ENCODE measurements at regions not wholly inside any gene's neighbourhood (a gene's known extent, or its start where the extent isn't known, plus 50 kb on each side); places are given as distances from the start of the nearest gene placed in this dataset.

- no peaks in the 10 kb centered on the region for H3K36me3 ChIP-seq
- no peak for DNase-seq (ENCODE audit: low read depth in 1 of 2, low spot score in 2 of 2)
- H3K27ac ChIP-seq = no peak overlapping the region
Measured at GRCh38 chr10:25076506-25077177, 60.2 kb downstream of the THNSL1 start.

GRCh38 chr10:25078658-25079431 lies 62.4 kb downstream of the THNSL1 start:
- Histone ChIP-seq H3K4me3 (no peak overlapping the region), H3K4me1 (replicated peaks) (peaks cover 7% of the 10 kb centered on the region; the same call in 1 of the 2 replicates), H3K36me3 (no peaks in the 10 kb centered on the region), H3K27ac (no peak overlapping the region), H3K9me3 (replicated peaks) (no peaks in the 10 kb centered on the region), H3K27me3 (replicated peaks) (no peaks in the 10 kb centered on the region)
- no peak for DNase-seq (ENCODE audit: low read depth in 1 of 2, low spot score in 2 of 2)

More at GRCh38 chr10:25076506-25077177, 60.2 kb downstream of the THNSL1 start:
- H3K27me3 ChIP-seq (replicated peaks) = no peaks in the 10 kb centered on the region
- no peak overlapping the region for H3K4me3 ChIP-seq
- peaks cover 7% of the 10 kb centered on the region; the same call in 1 of the 2 replicates for H3K4me1 ChIP-seq (replicated peaks)
- H3K9me3 ChIP-seq (replicated peaks) = no peaks in the 10 kb centered on the region

- peaks cover 11% of the 10 kb centered on the region; the same call in 1 of the 2 replicates for H3K4me1 ChIP-seq (replicated peaks)
- H3K36me3 ChIP-seq = no peaks in the 10 kb centered on the region
- no peak overlapping the region for H3K4me3 ChIP-seq
- DNase-seq (ENCODE audit: low read depth in 1 of 2, low spot score in 2 of 2) = peak; percentile 72 to 77
- H3K9me3 ChIP-seq (replicated peaks) = no peaks in the 10 kb centered on the region
- no peaks in the 10 kb centered on the region for H3K27me3 ChIP-seq (replicated peaks)
- H3K27ac ChIP-seq = no peak overlapping the region
Measured at GRCh38 chr10:25080880-25081581, 64.6 kb downstream of the THNSL1 start.

DNA sequence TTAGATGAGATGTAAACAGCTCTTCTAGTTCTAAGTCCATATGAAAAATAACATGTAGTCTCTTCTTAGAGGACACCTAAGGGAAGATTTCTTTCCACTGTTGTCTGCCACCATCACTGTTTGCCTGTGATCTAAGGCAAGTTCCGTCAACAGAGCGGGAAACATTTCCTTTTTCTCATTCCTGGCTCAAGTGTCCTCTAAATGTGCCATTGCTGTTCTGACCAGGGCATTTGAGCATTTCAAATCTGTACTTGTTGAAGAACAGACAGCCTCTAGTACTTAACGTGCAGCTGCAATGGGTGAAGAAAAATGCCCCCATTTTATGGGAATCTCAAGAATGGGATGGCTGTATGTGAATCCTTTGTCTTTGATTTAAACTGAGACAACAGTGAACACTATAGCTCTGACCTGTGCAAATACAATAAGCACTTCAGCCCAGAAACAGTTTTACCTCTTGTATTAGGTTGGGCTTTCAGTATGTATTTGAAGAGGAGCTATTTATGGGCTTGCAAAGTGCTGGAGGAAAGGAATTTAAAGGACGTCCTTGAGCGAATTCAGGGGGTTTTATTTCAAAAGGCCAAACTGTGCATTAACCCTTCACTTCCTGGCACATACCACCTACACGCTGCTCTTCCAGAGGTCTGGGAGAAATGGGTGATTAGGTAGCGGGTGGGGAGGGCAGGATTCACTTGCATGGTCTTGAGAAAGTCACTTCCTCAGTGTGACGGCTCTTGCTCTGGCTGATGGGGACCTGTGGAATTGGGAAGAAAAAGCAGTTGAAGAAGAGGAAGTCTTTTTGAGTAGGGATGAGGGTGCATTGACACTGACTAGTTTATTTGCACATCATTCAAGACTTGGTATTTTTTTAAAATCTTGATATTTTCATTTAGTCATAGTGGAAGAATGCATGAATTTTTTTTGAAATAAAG lies 66.1 kb downstream of the THNSL1 start:
- no peak overlapping the region for H3K27ac ChIP-seq
- H3K4me3 ChIP-seq = no peak overlapping the region
- no peaks in the 10 kb centered on the region for H3K36me3 ChIP-seq
- peaks cover 11% of the 10 kb centered on the region; the same call in 1 of the 2 replicates for H3K4me1 ChIP-seq (replicated peaks)
- no peaks in the 10 kb centered on the region for H3K9me3 ChIP-seq (replicated peaks)
- no peaks in the 10 kb centered on the region for H3K27me3 ChIP-seq (replicated peaks)
- no peak for DNase-seq (ENCODE audit: low read depth in 1 of 2, low spot score in 2 of 2)

DNA sequence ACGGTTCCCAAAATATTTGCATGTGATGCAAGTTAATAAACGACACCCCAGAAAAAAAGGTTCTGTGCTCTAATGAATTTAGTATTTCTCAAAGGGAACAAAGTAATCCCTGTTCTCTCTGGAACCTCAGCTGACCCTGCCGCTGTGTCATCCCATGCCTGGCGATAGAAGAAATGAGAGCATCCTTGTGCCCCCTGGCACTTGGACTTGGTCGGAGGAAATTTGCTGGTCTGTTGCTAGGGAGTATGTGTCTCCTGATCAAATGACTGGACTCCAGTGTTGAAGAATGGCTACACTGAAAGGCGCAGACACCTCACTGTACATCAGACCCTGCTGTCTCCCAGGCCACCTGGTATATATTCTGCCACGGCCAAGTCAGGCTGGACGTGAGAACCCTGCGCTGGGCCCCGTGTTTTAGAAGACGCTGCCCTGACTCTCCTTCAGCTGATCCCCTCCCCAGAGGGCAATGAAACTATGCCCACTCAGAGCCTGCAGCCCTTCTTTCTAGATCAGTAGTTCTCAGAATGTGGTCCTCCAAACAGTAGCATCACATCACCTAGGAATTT lies 67.2 kb downstream of the THNSL1 start:
- H3K27ac ChIP-seq = no peak overlapping the region
- no peaks in the 10 kb centered on the region for H3K36me3 ChIP-seq
- peaks cover 11% of the 10 kb centered on the region; the same call in 1 of the 2 replicates for H3K4me1 ChIP-seq (replicated peaks)
- no peak for DNase-seq (ENCODE audit: low read depth in 1 of 2, low spot score in 2 of 2)
- H3K9me3 ChIP-seq (replicated peaks) = no peaks in the 10 kb centered on the region
- H3K4me3 ChIP-seq = no peak overlapping the region
- no peaks in the 10 kb centered on the region for H3K27me3 ChIP-seq (replicated peaks)

GRCh38 chr10:25084447-25084846 lies 68.0 kb downstream of the THNSL1 start:
- H3K4me3 ChIP-seq = no peak overlapping the region
- H3K9me3 ChIP-seq (replicated peaks) = no peaks in the 10 kb centered on the region
- no peaks in the 10 kb centered on the region for H3K36me3 ChIP-seq
- H3K4me1 ChIP-seq (replicated peaks) = peaks cover 11% of the 10 kb centered on the region; the same call in 1 of the 2 replicates
- DNase-seq (ENCODE audit: low read depth in 1 of 2, low spot score in 2 of 2) = no peak
- H3K27me3 ChIP-seq (replicated peaks) = no peaks in the 10 kb centered on the region
- no peak overlapping the region for H3K27ac ChIP-seq

DNA sequence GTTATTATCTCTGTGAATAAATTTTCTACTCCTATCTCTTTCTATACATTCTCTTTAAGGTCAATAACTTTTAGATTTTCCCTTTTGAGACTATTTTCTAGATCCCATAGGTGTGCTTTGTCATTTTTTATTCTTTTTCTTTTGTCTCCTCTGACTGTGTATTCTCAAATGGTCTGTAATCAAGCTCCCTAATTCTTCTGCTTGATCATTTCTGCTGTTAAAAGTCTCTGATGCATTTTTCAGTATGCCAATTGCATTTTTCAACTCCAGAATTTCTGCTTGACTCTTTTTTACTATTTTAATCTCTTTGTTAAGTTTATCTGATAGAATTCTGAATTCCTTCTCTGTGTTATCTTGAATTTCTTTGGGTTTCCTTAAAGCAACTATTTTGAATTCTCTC lies 78.2 kb downstream of the THNSL1 start:
- Histone ChIP-seq H3K36me3 (no peaks in the 10 kb centered on the region), H3K4me3 (no peak overlapping the region), H3K27me3 (replicated peaks) (0 out of 2 replicates have a peak, but pooled peaks cover 2% of the 10 kb centered on the region), H3K27ac (no peak overlapping the region), H3K4me1 (replicated peaks) (no peaks in the 10 kb centered on the region), H3K9me3 (replicated peaks) (no peaks in the 10 kb centered on the region)
- DNase-seq (ENCODE audit: low read depth in 1 of 2, low spot score in 2 of 2) = no peak

- no peaks in the 10 kb centered on the region for H3K9me3 ChIP-seq (replicated peaks)
Measured at GRCh38 chr10:25097669-25098411, 77.0 kb upstream of the GPR158 start.

GRCh38 chr10:25100141-25100540 lies 74.7 kb upstream of the GPR158 start:
- H3K36me3 ChIP-seq = no peaks in the 10 kb centered on the region
- no peaks in the 10 kb centered on the region for H3K4me1 ChIP-seq (replicated peaks)
- H3K4me3 ChIP-seq = no peak overlapping the region
- no peaks in the 10 kb centered on the region for H3K9me3 ChIP-seq (replicated peaks)
- 0 out of 2 replicates have a peak, but pooled peaks cover 3% of the 10 kb centered on the region for H3K27me3 ChIP-seq (replicated peaks)
- DNase-seq (ENCODE audit: low read depth in 1 of 2, low spot score in 2 of 2) = no peak
- H3K27ac ChIP-seq = no peak overlapping the region

More at GRCh38 chr10:25097669-25098411, 77.0 kb upstream of the GPR158 start:
- DNase-seq (ENCODE audit: low read depth in 1 of 2, low spot score in 2 of 2) = no peak
- Histone ChIP-seq H3K27me3 (replicated peaks) (0 out of 2 replicates have a peak, but pooled peaks cover 3% of the 10 kb centered on the region), H3K4me3 (no peak overlapping the region), H3K36me3 (no peaks in the 10 kb centered on the region), H3K27ac (no peak overlapping the region), H3K4me1 (replicated peaks) (no peaks in the 10 kb centered on the region)

- no peaks in the 10 kb centered on the region for H3K9me3 ChIP-seq (replicated peaks)
- no peak overlapping the region for H3K27ac ChIP-seq
- no peak overlapping the region for H3K4me3 ChIP-seq
- no peak for DNase-seq (ENCODE audit: low read depth in 1 of 2, low spot score in 2 of 2)
- 0 out of 2 replicates have a peak, but pooled peaks cover 5% of the 10 kb centered on the region for H3K27me3 ChIP-seq (replicated peaks)
- no peaks in the 10 kb centered on the region for H3K36me3 ChIP-seq
- no peaks in the 10 kb centered on the region for H3K4me1 ChIP-seq (replicated peaks)
Measured at GRCh38 chr10:25101461-25102146, 73.2 kb upstream of the GPR158 start.

DNA sequence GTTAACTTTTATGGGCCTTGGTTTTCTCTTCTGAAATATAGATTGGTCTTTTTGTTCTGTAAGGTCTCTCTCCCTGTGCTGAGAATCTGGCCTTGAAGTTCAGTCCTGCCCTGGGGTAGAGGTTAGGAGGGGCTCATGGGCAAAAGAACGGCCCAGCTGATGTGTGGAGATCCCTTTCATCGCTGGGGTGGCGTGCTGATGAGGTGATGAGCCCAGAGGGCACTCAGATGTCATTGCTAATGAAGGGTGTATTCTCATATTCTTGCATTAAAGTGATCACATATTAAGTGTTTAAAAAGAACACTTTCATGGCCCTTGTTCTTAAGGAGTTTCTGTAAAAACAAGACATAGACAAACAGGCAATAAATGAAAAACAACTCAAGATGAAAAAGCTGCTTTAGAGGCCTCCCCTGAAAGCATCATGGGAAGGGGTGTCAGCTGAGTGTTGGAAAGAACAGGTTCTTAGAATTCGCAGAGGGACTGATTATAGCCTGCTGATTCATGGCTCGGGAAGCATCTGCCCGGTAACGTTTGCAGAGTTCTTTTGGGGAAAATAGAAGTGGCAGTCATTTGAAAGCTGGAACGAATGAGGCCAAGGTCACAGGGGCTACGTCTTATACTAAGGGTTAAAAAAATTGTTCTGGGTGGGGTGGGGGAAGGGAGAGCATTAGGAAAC lies 72.5 kb upstream of the GPR158 start:
- Histone ChIP-seq H3K4me1 (replicated peaks) (no peaks in the 10 kb centered on the region), H3K27me3 (replicated peaks) (0 out of 2 replicates have a peak, but pooled peaks cover 5% of the 10 kb centered on the region), H3K4me3 (no peak overlapping the region), H3K27ac (no peak overlapping the region), H3K36me3 (no peaks in the 10 kb centered on the region), H3K9me3 (replicated peaks) (no peaks in the 10 kb centered on the region)
- no peak for DNase-seq (ENCODE audit: low read depth in 1 of 2, low spot score in 2 of 2)
